Neural progenitor cell (in vitro differentiated cells): ENCODE measurements at regions not wholly inside any gene's neighbourhood (a gene's known extent, or its start where the extent isn't known, plus 50 kb on each side); places are given as distances from the start of the nearest gene placed in this dataset.

Experiments used
- EZH2 ChIP-seq: fragments of 200-600 bp; sonication (generic); IDR thresholded peaks from 2 replicates; pipeline ENCODE4 v1.6.1; 2017; ENCODE audit warnings: antibody characterized with exemption, mild to moderate bottlenecking, moderate library complexity
- TF ChIP-seq, protein P1 (sequence below): fragments of 200-600 bp; sonication (generic); IDR thresholded peaks from 2 replicates; pipeline ENCODE4 v1.5.1; 2017; ENCODE audit warnings: antibody characterized with exemption, mild to moderate bottlenecking

DNA sequence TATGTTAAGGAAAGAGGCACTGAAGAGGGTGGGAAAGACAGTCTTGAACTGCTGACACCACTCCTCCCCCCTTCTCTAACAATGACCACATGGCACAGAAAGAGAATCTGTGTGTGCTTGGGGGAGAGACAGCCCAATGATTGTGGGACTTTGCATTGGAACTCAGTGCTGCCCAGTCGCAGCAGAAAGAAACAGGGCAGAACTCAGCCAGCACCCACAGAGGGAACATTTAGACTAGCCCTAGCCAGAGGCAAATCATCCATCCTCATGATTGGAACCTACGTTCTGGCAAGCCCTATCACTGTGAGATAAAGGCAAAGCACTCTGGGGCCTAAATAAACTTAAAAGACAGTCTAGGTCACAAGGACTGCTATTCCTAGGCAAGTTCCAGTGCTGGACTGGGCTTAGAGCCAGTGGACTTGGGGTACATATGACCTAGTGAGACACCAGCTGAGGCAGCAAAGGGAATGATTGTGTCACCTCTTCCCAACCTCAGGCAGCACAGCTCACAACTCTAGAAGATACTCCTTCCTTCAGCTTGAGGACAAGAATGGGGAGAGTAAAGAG lies 132.8 kb upstream of the S100G start:
- no peak for TF ChIP-seq EZH2
- TF ChIP-seq, protein P1, sequence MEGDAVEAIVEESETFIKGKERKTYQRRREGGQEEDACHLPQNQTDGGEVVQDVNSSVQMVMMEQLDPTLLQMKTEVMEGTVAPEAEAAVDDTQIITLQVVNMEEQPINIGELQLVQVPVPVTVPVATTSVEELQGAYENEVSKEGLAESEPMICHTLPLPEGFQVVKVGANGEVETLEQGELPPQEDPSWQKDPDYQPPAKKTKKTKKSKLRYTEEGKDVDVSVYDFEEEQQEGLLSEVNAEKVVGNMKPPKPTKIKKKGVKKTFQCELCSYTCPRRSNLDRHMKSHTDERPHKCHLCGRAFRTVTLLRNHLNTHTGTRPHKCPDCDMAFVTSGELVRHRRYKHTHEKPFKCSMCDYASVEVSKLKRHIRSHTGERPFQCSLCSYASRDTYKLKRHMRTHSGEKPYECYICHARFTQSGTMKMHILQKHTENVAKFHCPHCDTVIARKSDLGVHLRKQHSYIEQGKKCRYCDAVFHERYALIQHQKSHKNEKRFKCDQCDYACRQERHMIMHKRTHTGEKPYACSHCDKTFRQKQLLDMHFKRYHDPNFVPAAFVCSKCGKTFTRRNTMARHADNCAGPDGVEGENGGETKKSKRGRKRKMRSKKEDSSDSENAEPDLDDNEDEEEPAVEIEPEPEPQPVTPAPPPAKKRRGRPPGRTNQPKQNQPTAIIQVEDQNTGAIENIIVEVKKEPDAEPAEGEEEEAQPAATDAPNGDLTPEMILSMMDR = no peak
